GM12878 (cell line): ENCODE measurements at regions not wholly inside any gene's neighbourhood (a gene's known extent, or its start where the extent isn't known, plus 50 kb on each side); places are given as distances from the start of the nearest gene placed in this dataset.

ENCODE experiments used
- ATAC-seq: fragments of 200-7000 bp; cut with Tn5 transposase; 3 replicates; pipeline ENCODE4 v1.9.1; 2020; ENCODE audit warnings: mild to moderate bottlenecking, moderate library complexity
- BruUV-seq: library from RNA; stranded (reverse); fragments of 400-500 nt; replicated peaks from 2 replicates; lab custom pipeline; 2021; lab: Mats Ljungman, UMichigan
- CTCF ChIA-PET: fragments of 300-600 bp; sonication (Branson Sonifier 250); formaldehyde crosslinking; extraction: SDS; loops from one replicate; lab custom pipeline; 2021; ENCODE audit warnings: inconsistent platforms; lab: Yijun Ruan, JAX
- POLR2A ChIA-PET: fragments of 350-600 bp; formaldehyde crosslinking; extraction: SDS; loops from one replicate; lab custom pipeline; 2021; ENCODE audit warnings: inconsistent platforms; lab: Charles Lee
- RAD21 ChIA-PET: fragments of 300-600 bp; sonication (Branson Sonifier 250); formaldehyde crosslinking; loops from one replicate; lab custom pipeline; 2023; ENCODE audit warnings: antibody characterized with exemption; ENCODE audit not compliant: unreplicated experiment; lab: Charles Lee
- SMC1A ChIA-PET: fragments of 300-600 bp; sonication (Branson Sonifier 250); formaldehyde crosslinking; loops from one replicate; lab custom pipeline; 2023; ENCODE audit not compliant: unreplicated experiment, uncharacterized antibody; lab: Charles Lee
- DNase-seq: peaks from one replicate; pipeline ENCODE4 v3.0.0-alpha.2; 2011; ENCODE audit warnings: low read depth, low spot score
- FAIRE-seq: peaks from 3 replicates; lab custom pipeline; 2011; peaks lifted over from hg19 to GRCh38; lab: Jason Lieb, UNC
- H2AFZ ChIP-seq: 2 replicates; pipeline ENCODE4 v1.6.0; 2011; ENCODE audit warnings: low read depth, low read length, control low read depth; ENCODE audit not compliant: control insufficient read depth
- H3K27ac ChIP-seq: 2 replicates; pipeline ENCODE4 v1.5.1; 2011; ENCODE audit warnings: control low read depth; ENCODE audit not compliant: control insufficient read depth, insufficient read depth
- H3K27me3 ChIP-seq, 2 experiments: replicated peaks in 1 of 2; 2 replicates each; pipeline versions ENCODE4 v1.6.0 to v1.6.1; 2011; ENCODE audit warnings: low read length in 1 of 2; ENCODE audit not compliant: control insufficient read depth in 2 of 2, insufficient read depth in 2 of 2
- H3K36me3 ChIP-seq, 2 experiments: 2 replicates each; pipeline ENCODE4 v1.5.1; 2011; ENCODE audit warnings: low read length in 1 of 2; ENCODE audit not compliant: control insufficient read depth in 2 of 2, insufficient read depth in 2 of 2
- H3K4me1 ChIP-seq: 2 replicates; pipeline ENCODE4 v1.6.1; 2011; ENCODE audit warnings: mild to moderate bottlenecking, low read length, moderate library complexity, mixed read lengths; ENCODE audit not compliant: control insufficient read depth, insufficient read depth
- H3K4me2 ChIP-seq: 2 replicates; pipeline ENCODE4 v1.6.0; 2011; ENCODE audit warnings: control low read depth; ENCODE audit not compliant: control insufficient read depth, insufficient read depth
- H3K4me3 ChIP-seq: fragments of 200-600 bp; sonication (generic); 2 replicates; pipeline ENCODE4 v1.5.1; 2016
- H3K79me2 ChIP-seq: 2 replicates; pipeline ENCODE4 v1.6.0; 2011; ENCODE audit warnings: low read length; ENCODE audit not compliant: control insufficient read depth, insufficient read depth
- H3K9ac ChIP-seq: 2 replicates; pipeline ENCODE4 v1.8.0; 2011; ENCODE audit warnings: low read length, control low read depth, mixed read lengths; ENCODE audit not compliant: control insufficient read depth, insufficient read depth
- H3K9me3 ChIP-seq: replicated peaks from 3 replicates; pipeline ENCODE4 v1.5.1; 2011; ENCODE audit warnings: mild to moderate bottlenecking, low read length; ENCODE audit not compliant: control insufficient read depth, insufficient read depth
- H4K20me1 ChIP-seq: 2 replicates; pipeline ENCODE4 v1.6.0; 2011; ENCODE audit not compliant: control insufficient read depth, insufficient read depth
- CBX5 ChIP-seq: sonication (generic); IDR thresholded peaks from 2 replicates; pipeline ENCODE4 v1.6.1; 2016; ENCODE audit warnings: low read depth, moderate library complexity, mild to moderate bottlenecking, inconsistent platforms
- CEBPB ChIP-seq, 2 experiments: fragments of 150-350 bp in 1 of 2; IDR thresholded peaks; 2 replicates each; pipeline ENCODE4 v1.6.1; 2012 to 2014; ENCODE audit warnings: low read depth in 2 of 2, low read length in 2 of 2, borderline replicate concordance in 1 of 2, inconsistent platforms in 1 of 2
- FOXM1 ChIP-seq: IDR thresholded peaks from 2 replicates; pipeline ENCODE4 v1.6.1; 2012; ENCODE audit warnings: low read depth, mild to moderate bottlenecking, inconsistent platforms, low read length, moderate library complexity
- GATAD2B ChIP-seq: fragments of 450-650 bp; conservative IDR thresholded peaks from 2 replicates; pipeline ENCODE4 v1.6.1; 2017; ENCODE audit warnings: low read depth, mild to moderate bottlenecking, moderate library complexity
- KAT2A ChIP-seq: conservative IDR thresholded peaks from 2 replicates; pipeline ENCODE4 v1.6.1; 2011; ENCODE audit warnings: low read depth, low read length; ENCODE audit not compliant: control insufficient read depth
- KLF5 ChIP-seq: fragments of 450-650 bp; IDR thresholded peaks from 2 replicates; pipeline ENCODE4 v1.6.1; 2014; ENCODE audit warnings: mild to moderate bottlenecking; ENCODE audit not compliant: partially characterized antibody
- MEF2A ChIP-seq: IDR thresholded peaks from 2 replicates; pipeline ENCODE4 v1.6.1; 2011; ENCODE audit warnings: low read depth, mild to moderate bottlenecking, low read length, moderate library complexity; ENCODE audit not compliant: insufficient read depth
- MXI1 ChIP-seq: fragments of 150-350 bp; IDR thresholded peaks from 2 replicates; pipeline ENCODE4 v1.6.1; 2011; ENCODE audit warnings: low read depth, mild to moderate bottlenecking, inconsistent platforms, low read length, improper control_type of control experiment
- NR2C2 ChIP-seq: IDR thresholded peaks from 2 replicates; pipeline ENCODE4 v1.6.1; 2011; ENCODE audit warnings: borderline replicate concordance, low read depth; ENCODE audit not compliant: control insufficient read depth, insufficient read length
- RAD21 ChIP-seq: IDR thresholded peaks from 2 replicates; pipeline ENCODE4 v1.6.1; 2011; ENCODE audit warnings: mild to moderate bottlenecking, low read depth, low read length, moderate library complexity; ENCODE audit not compliant: insufficient read depth
- SUPT20H ChIP-seq: IDR thresholded peaks from 2 replicates; pipeline ENCODE4 v1.6.1; 2011; ENCODE audit warnings: low read depth, mild to moderate bottlenecking, low read length, moderate library complexity, borderline replicate concordance; ENCODE audit not compliant: control insufficient read depth
- ZNF207 ChIP-seq: fragments of 450-650 bp; IDR thresholded peaks from 2 replicates; pipeline ENCODE4 v1.6.1; 2014; ENCODE audit warnings: antibody characterized with exemption, mild to moderate bottlenecking, borderline replicate concordance
- WGBS: methylation state at CpG from one replicate; pipeline ENCODE4 v1.1.6; 2016; ENCODE audit warnings: low lambda C conversion rate; ENCODE audit not compliant: insufficient replicate concordance, insufficient coverage; ENCODE audit errors: missing lambda C conversion rate; 5-methylcytosine and 5-hydroxymethylcytosine counted together
- in situ Hi-C: fragments of 300-500 bp; cut with MboI; formaldehyde crosslinking; loops from 9 replicates; pipeline ENCODE4 v1.14.3; 2018; ENCODE audit warnings: mixed read lengths
- intact Hi-C: fragments of 100-400 bp; cut with micrococcal nuclease; formaldehyde crosslinking; loops from one replicate; pipeline ENCODE4 v1.14.2; 2022; ENCODE audit not compliant: unreplicated experiment
- TF ChIP-seq, protein P1 (sequence below): fragments of 150-350 bp; IDR thresholded peaks from 2 replicates; pipeline ENCODE4 v1.6.1; 2016; ENCODE audit warnings: low read depth, low read length
- TF ChIP-seq, protein P2 (sequence below): fragments of 450-650 bp; IDR thresholded peaks from 2 replicates; pipeline ENCODE4 v1.6.1; 2018; ENCODE audit warnings: mild to moderate bottlenecking, low read depth, moderate library complexity; ENCODE audit not compliant: partially characterized antibody
- TF ChIP-seq, protein P3 (sequence below), 3 experiments: IDR thresholded peaks in 2 of 3; conservative IDR thresholded peaks in 1 of 3; 2 replicates each; pipeline ENCODE4 v1.5.1; 2011; ENCODE audit warnings: low read depth in 3 of 3, low read length in 3 of 3, mild to moderate bottlenecking in 3 of 3, control low read depth in 2 of 3, moderate library complexity in 2 of 3, inconsistent platforms in 1 of 3, mixed read lengths in 1 of 3; ENCODE audit not compliant: control insufficient read depth in 2 of 3, insufficient read depth in 1 of 3; ENCODE audit errors: extremely low read depth in 1 of 3
- TF ChIP-seq, protein P4 (sequence below): fragments of 450-650 bp; IDR thresholded peaks from 2 replicates; pipeline ENCODE4 v1.6.1; 2016; ENCODE audit warnings: mild to moderate bottlenecking

DNA sequence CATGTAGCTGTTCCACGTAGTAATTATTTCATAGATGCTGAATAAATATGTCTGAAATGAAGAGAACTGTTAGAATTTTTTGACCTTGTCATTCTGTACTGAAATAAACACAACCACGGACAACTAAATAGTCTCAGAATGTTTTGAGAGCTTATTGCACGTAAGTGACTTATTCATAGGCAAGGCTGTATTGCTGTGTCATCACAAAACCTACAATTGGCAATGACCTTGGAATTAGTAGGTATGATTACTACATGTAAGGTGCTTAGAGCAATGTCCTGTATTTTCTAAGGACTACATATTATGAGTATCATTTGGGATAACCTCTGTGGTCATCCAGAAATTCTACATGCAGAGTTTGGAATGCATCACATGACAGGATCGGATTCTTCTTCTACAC, 237.2 kb upstream of the PUDP start:
- in situ Hi-C loops (no loop called here), intact Hi-C loops (no loop called here)
- Histone ChIP-seq H4K20me1 (no peaks in the 10 kb centered on the region), H3K27me3 (no peaks in the 10 kb centered on the region), H3K27ac (no peak overlapping the region), H3K9ac (no peak overlapping the region), H3K9me3 (no peaks in the 10 kb centered on the region), H3K79me2 (no peaks in the 10 kb centered on the region), H3K4me2 (no peak overlapping the region), H3K4me3 (no peak overlapping the region), H2AFZ (no peak overlapping the region), H3K4me1 (no peaks in the 10 kb centered on the region), H3K36me3 (no peaks in the 10 kb centered on the region)
- ChIA-PET RAD21 (no interaction called here), SMC1A (no interaction called here), POLR2A (no interaction called here), CTCF (no interaction called here)
- DNase-seq: no peak
- no peak for ATAC-seq
- 18% methylated on average over 4 of the region's 4 CpGs for WGBS
- FAIRE-seq: no peak
- BruUV-seq: no TSS peak
- TF ChIP-seq, protein P1, sequence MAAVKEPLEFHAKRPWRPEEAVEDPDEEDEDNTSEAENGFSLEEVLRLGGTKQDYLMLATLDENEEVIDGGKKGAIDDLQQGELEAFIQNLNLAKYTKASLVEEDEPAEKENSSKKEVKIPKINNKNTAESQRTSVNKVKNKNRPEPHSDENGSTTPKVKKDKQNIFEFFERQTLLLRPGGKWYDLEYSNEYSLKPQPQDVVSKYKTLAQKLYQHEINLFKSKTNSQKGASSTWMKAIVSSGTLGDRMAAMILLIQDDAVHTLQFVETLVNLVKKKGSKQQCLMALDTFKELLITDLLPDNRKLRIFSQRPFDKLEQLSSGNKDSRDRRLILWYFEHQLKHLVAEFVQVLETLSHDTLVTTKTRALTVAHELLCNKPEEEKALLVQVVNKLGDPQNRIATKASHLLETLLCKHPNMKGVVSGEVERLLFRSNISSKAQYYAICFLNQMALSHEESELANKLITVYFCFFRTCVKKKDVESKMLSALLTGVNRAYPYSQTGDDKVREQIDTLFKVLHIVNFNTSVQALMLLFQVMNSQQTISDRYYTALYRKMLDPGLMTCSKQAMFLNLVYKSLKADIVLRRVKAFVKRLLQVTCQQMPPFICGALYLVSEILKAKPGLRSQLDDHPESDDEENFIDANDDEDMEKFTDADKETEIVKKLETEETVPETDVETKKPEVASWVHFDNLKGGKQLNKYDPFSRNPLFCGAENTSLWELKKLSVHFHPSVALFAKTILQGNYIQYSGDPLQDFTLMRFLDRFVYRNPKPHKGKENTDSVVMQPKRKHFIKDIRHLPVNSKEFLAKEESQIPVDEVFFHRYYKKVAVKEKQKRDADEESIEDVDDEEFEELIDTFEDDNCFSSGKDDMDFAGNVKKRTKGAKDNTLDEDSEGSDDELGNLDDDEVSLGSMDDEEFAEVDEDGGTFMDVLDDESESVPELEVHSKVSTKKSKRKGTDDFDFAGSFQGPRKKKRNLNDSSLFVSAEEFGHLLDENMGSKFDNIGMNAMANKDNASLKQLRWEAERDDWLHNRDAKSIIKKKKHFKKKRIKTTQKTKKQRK: no peak
- TF ChIP-seq FOXM1: no peak
- TF ChIP-seq CEBPB (IDR thresholded peaks at IDR 0.05; ENCODE audit: borderline replicate concordance in 1 of 2, low read depth in 2 of 2, low read length in 2 of 2): no peak
- TF ChIP-seq, protein P2, sequence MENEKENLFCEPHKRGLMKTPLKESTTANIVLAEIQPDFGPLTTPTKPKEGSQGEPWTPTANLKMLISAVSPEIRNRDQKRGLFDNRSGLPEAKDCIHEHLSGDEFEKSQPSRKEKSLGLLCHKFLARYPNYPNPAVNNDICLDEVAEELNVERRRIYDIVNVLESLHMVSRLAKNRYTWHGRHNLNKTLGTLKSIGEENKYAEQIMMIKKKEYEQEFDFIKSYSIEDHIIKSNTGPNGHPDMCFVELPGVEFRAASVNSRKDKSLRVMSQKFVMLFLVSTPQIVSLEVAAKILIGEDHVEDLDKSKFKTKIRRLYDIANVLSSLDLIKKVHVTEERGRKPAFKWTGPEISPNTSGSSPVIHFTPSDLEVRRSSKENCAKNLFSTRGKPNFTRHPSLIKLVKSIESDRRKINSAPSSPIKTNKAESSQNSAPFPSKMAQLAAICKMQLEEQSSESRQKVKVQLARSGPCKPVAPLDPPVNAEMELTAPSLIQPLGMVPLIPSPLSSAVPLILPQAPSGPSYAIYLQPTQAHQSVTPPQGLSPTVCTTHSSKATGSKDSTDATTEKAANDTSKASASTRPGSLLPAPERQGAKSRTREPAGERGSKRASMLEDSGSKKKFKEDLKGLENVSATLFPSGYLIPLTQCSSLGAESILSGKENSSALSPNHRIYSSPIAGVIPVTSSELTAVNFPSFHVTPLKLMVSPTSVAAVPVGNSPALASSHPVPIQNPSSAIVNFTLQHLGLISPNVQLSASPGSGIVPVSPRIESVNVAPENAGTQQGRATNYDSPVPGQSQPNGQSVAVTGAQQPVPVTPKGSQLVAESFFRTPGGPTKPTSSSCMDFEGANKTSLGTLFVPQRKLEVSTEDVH: no peak
- no peak for TF ChIP-seq MXI1
- TF ChIP-seq, protein P3, sequence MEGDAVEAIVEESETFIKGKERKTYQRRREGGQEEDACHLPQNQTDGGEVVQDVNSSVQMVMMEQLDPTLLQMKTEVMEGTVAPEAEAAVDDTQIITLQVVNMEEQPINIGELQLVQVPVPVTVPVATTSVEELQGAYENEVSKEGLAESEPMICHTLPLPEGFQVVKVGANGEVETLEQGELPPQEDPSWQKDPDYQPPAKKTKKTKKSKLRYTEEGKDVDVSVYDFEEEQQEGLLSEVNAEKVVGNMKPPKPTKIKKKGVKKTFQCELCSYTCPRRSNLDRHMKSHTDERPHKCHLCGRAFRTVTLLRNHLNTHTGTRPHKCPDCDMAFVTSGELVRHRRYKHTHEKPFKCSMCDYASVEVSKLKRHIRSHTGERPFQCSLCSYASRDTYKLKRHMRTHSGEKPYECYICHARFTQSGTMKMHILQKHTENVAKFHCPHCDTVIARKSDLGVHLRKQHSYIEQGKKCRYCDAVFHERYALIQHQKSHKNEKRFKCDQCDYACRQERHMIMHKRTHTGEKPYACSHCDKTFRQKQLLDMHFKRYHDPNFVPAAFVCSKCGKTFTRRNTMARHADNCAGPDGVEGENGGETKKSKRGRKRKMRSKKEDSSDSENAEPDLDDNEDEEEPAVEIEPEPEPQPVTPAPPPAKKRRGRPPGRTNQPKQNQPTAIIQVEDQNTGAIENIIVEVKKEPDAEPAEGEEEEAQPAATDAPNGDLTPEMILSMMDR (IDR thresholded peaks at IDR 0.05 in 2 of 3, conservative IDR thresholded peaks at IDR 0.05 in 1 of 3; ENCODE audit: control insufficient read depth in 2 of 3, extremely low read depth in 1 of 3, insufficient read depth in 1 of 3, low read depth in 3 of 3, low read length in 3 of 3): no peak
- no peak for TF ChIP-seq NR2C2
- TF ChIP-seq, protein P4, sequence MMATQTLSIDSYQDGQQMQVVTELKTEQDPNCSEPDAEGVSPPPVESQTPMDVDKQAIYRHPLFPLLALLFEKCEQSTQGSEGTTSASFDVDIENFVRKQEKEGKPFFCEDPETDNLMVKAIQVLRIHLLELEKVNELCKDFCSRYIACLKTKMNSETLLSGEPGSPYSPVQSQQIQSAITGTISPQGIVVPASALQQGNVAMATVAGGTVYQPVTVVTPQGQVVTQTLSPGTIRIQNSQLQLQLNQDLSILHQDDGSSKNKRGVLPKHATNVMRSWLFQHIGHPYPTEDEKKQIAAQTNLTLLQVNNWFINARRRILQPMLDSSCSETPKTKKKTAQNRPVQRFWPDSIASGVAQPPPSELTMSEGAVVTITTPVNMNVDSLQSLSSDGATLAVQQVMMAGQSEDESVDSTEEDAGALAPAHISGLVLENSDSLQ: no peak
- TF ChIP-seq SUPT20H: no peak
- no peak for TF ChIP-seq KLF5
- TF ChIP-seq MEF2A: no peak
- TF ChIP-seq KAT2A: no peak
- TF ChIP-seq CBX5: no peak
- no peak for TF ChIP-seq GATAD2B
- TF ChIP-seq ZNF207: no peak
- no peak for TF ChIP-seq RAD21
